Loucy (cell line): ENCODE measurements at regions not wholly inside any gene's neighbourhood (a gene's known extent, or its start where the extent isn't known, plus 50 kb on each side); places are given as distances from the start of the nearest gene placed in this dataset.

ENCODE experiments used
- EZH2phosphoT487 ChIP-seq: fragments of 200-600 bp; IDR thresholded peaks from 2 replicates; pipeline ENCODE4 v1.6.1; 2018; ENCODE audit warnings: antibody characterized with exemption, mild to moderate bottlenecking, moderate library complexity, borderline replicate concordance
- TF ChIP-seq, protein P1 (sequence below): fragments of 200-600 bp; sonication (generic); conservative IDR thresholded peaks from 2 replicates; pipeline ENCODE4 v1.5.1; 2014; ENCODE audit warnings: mild to moderate bottlenecking, antibody characterized with exemption, low read length

DNA sequence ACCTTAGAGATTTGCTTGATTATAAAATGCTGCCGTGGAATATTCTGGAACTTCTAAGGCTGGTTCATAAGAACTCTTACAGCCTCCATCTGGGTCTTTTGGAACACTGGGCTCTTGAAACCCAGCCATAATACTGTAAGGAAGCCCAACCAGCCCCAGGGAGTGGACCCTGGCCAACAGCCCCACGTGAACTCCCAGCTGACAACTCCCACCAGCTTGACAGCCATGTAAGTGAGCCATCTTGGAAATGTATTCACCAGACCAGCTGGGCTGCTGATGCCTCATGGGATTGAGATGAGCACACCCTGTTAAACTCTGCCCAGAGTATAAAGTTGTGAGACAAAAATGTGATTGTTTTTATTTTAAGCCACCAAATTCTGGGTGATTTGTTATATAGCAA lies 378.7 kb upstream of the RAG2 start:
- TF ChIP-seq EZH2phosphoT487 = no peak
- TF ChIP-seq, protein P1, sequence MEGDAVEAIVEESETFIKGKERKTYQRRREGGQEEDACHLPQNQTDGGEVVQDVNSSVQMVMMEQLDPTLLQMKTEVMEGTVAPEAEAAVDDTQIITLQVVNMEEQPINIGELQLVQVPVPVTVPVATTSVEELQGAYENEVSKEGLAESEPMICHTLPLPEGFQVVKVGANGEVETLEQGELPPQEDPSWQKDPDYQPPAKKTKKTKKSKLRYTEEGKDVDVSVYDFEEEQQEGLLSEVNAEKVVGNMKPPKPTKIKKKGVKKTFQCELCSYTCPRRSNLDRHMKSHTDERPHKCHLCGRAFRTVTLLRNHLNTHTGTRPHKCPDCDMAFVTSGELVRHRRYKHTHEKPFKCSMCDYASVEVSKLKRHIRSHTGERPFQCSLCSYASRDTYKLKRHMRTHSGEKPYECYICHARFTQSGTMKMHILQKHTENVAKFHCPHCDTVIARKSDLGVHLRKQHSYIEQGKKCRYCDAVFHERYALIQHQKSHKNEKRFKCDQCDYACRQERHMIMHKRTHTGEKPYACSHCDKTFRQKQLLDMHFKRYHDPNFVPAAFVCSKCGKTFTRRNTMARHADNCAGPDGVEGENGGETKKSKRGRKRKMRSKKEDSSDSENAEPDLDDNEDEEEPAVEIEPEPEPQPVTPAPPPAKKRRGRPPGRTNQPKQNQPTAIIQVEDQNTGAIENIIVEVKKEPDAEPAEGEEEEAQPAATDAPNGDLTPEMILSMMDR = no peak
